IPS DF 6.9 (cell line): ENCODE measurements at regions not wholly inside any gene's neighbourhood (a gene's known extent, or its start where the extent isn't known, plus 50 kb on each side); places are given as distances from the start of the nearest gene placed in this dataset.

Experiments
- DNase-seq: peaks from one replicate; pipeline ENCODE4 v3.0.0-alpha.2; 2013; ENCODE audit warnings: low read depth, low spot score
- H3K27ac ChIP-seq: one replicate; pipeline ENCODE4 v1.5.1; 2013; ENCODE audit warnings: low read length, control low read depth
- H3K27me3 ChIP-seq: 2 replicates; pipeline ENCODE4 v1.6.1; 2013; ENCODE audit warnings: mild to moderate bottlenecking, low read length; ENCODE audit not compliant: control insufficient read depth, insufficient read depth
- H3K36me3 ChIP-seq: 2 replicates; pipeline ENCODE4 v1.6.1; 2013; ENCODE audit warnings: low read length; ENCODE audit not compliant: control insufficient read depth, insufficient read depth
- H3K4me1 ChIP-seq: 2 replicates; pipeline ENCODE4 v1.6.1; 2013; ENCODE audit warnings: low read length; ENCODE audit not compliant: control insufficient read depth, insufficient read depth
- H3K4me3 ChIP-seq: 2 replicates; pipeline ENCODE4 v1.5.1; 2013; ENCODE audit warnings: mild to moderate bottlenecking, low read length
- H3K9me3 ChIP-seq: 2 replicates; pipeline ENCODE4 v1.6.1; 2013; ENCODE audit warnings: low read length, inconsistent platforms; ENCODE audit not compliant: control insufficient read depth, insufficient read depth
- WGBS: extraction: QIAGEN DNeasy Blood & Tissue Kit; methylation state at CpG from one replicate; pipeline ENCODE4 v1.1.7; 2013; ENCODE audit warnings: mixed read lengths, missing lambda C conversion rate; ENCODE audit not compliant: insufficient read length, insufficient coverage; 5-methylcytosine and 5-hydroxymethylcytosine counted together

- Histone ChIP-seq H3K9me3 (no peaks in the 10 kb centered on the region), H3K4me3 (no peak overlapping the region), H3K36me3 (no peaks in the 10 kb centered on the region), H3K27me3 (no peaks in the 10 kb centered on the region), H3K27ac (no peak overlapping the region), H3K4me1 (no peaks in the 10 kb centered on the region)
- DNase-seq, result no peak
Measured at GRCh38 chr5:159835548-159835947, 80.7 kb upstream of the ADRA1B start.

GRCh38 chr5:159836691-159837090 lies 79.6 kb upstream of the ADRA1B start:
- H3K4me1 ChIP-seq, result no peaks in the 10 kb centered on the region
- H3K36me3 ChIP-seq, result no peaks in the 10 kb centered on the region
- H3K9me3 ChIP-seq, result no peaks in the 10 kb centered on the region
- H3K27me3 ChIP-seq, result no peaks in the 10 kb centered on the region
- no peak overlapping the region for H3K27ac ChIP-seq
- H3K4me3 ChIP-seq, result no peak overlapping the region
- no peak for DNase-seq

GRCh38 chr5:159837860-159838259 lies 78.4 kb upstream of the ADRA1B start:
- no peaks in the 10 kb centered on the region for H3K9me3 ChIP-seq
- WGBS, result no CpG with 5 or more reads among the region's 2 CpGs
- DNase-seq, result no peak
- H3K36me3 ChIP-seq, result no peaks in the 10 kb centered on the region
- H3K27me3 ChIP-seq, result no peaks in the 10 kb centered on the region
- no peak overlapping the region for H3K4me3 ChIP-seq
- H3K27ac ChIP-seq, result no peak overlapping the region
- H3K4me1 ChIP-seq, result no peaks in the 10 kb centered on the region

- Histone ChIP-seq H3K4me1 (no peaks in the 10 kb centered on the region), H3K9me3 (no peaks in the 10 kb centered on the region), H3K4me3 (no peak overlapping the region), H3K27ac (no peak overlapping the region), H3K27me3 (no peaks in the 10 kb centered on the region), H3K36me3 (no peaks in the 10 kb centered on the region)
- WGBS, result no CpG with 5 or more reads among the region's 8 CpGs
- no peak for DNase-seq
Measured at GRCh38 chr5:159838551-159839222, 77.6 kb upstream of the ADRA1B start.

GRCh38 chr5:159844267-159845121 lies 71.8 kb upstream of the ADRA1B start:
- H3K4me3 ChIP-seq, result no peak overlapping the region
- H3K9me3 ChIP-seq, result no peaks in the 10 kb centered on the region
- no peaks in the 10 kb centered on the region for H3K4me1 ChIP-seq
- H3K36me3 ChIP-seq, result no peaks in the 10 kb centered on the region
- no peak overlapping the region for H3K27ac ChIP-seq
- WGBS, result no CpG with 5 or more reads among the region's 1 CpG
- H3K27me3 ChIP-seq, result no peaks in the 10 kb centered on the region
- no peak for DNase-seq

GRCh38 chr5:159849437-159850083 lies 66.7 kb upstream of the ADRA1B start:
- no peaks in the 10 kb centered on the region for H3K36me3 ChIP-seq
- DNase-seq, result no peak
- no peak overlapping the region for H3K4me3 ChIP-seq
- H3K9me3 ChIP-seq, result no peaks in the 10 kb centered on the region
- no CpG with 5 or more reads among the region's 3 CpGs for WGBS
- no peaks in the 10 kb centered on the region for H3K4me1 ChIP-seq
- H3K27ac ChIP-seq, result no peak overlapping the region
- H3K27me3 ChIP-seq, result no peaks in the 10 kb centered on the region

- Histone ChIP-seq H3K9me3 (no peaks in the 10 kb centered on the region), H3K36me3 (no peaks in the 10 kb centered on the region), H3K27me3 (no peaks in the 10 kb centered on the region), H3K4me3 (no peak overlapping the region), H3K4me1 (no peaks in the 10 kb centered on the region), H3K27ac (no peak overlapping the region)
- no peak for DNase-seq
- WGBS, result no CpG with 5 or more reads among the region's 6 CpGs
Measured at GRCh38 chr5:159850160-159850559, 66.1 kb upstream of the ADRA1B start.

GRCh38 chr5:159851053-159851452 lies 65.2 kb upstream of the ADRA1B start:
- no CpG with 5 or more reads among the region's 8 CpGs for WGBS

GRCh38 chr5:159854916-159855315 lies 61.4 kb upstream of the ADRA1B start:
- Histone ChIP-seq H3K4me3 (no peak overlapping the region), H3K27me3 (no peaks in the 10 kb centered on the region), H3K9me3 (no peaks in the 10 kb centered on the region; the same call in 1 of the 2 replicates), H3K4me1 (no peaks in the 10 kb centered on the region), H3K27ac (no peak overlapping the region), H3K36me3 (no peaks in the 10 kb centered on the region)
- no peak for DNase-seq
- WGBS, result no CpG with 5 or more reads among the region's 2 CpGs

More at GRCh38 chr5:159851053-159851452, 65.2 kb upstream of the ADRA1B start:
- Histone ChIP-seq H3K4me3 (no peak overlapping the region), H3K27me3 (no peaks in the 10 kb centered on the region), H3K9me3 (no peaks in the 10 kb centered on the region), H3K36me3 (no peaks in the 10 kb centered on the region), H3K27ac (no peak overlapping the region), H3K4me1 (no peaks in the 10 kb centered on the region)
- no peak for DNase-seq

- no peak for DNase-seq
- H3K36me3 ChIP-seq, result no peaks in the 10 kb centered on the region
- no CpG with 5 or more reads among the region's 5 CpGs for WGBS
- no peak overlapping the region for H3K27ac ChIP-seq
- H3K4me3 ChIP-seq, result no peak overlapping the region
- no peaks in the 10 kb centered on the region for H3K4me1 ChIP-seq
- H3K27me3 ChIP-seq, result no peaks in the 10 kb centered on the region
- no peaks in the 10 kb centered on the region; the same call in 1 of the 2 replicates for H3K9me3 ChIP-seq
Measured at GRCh38 chr5:159855476-159856191, 60.6 kb upstream of the ADRA1B start.
